HepG2 (cell line): ENCODE measurements at regions not wholly inside any gene's neighbourhood (a gene's known extent, or its start where the extent isn't known, plus 50 kb on each side); places are given as distances from the start of the nearest gene placed in this dataset.

Experiments used
- ATAC-seq: fragments of 200-7000 bp; cut with Tn5 transposase; 3 replicates; pipeline ENCODE4 v1.9.1; 2020; ENCODE audit warnings: mild to moderate bottlenecking, moderate library complexity
- BruUV-seq: library from RNA; stranded (reverse); fragments of 400-500 nt; replicated peaks from 2 replicates; lab custom pipeline; 2021; lab: Mats Ljungman, UMichigan
- CTCF ChIA-PET: fragments of 300-600 bp; formaldehyde crosslinking; extraction: SDS; loops from one replicate; lab custom pipeline; 2021; ENCODE audit warnings: low total read pairs, inconsistent platforms, low intra/inter-chr PET ratio; lab: Yijun Ruan, JAX
- POLR2A ChIA-PET: fragments of 350-600 bp; sonication (Branson Sonifier 250); formaldehyde crosslinking; loops from one replicate; lab custom pipeline; 2020; ENCODE audit warnings: antibody characterized with exemption, inconsistent platforms; lab: Yijun Ruan, JAX
- DNase-seq: peaks from one replicate; pipeline ENCODE4 v3.0.0-alpha.2; 2015; ENCODE audit warnings: low spot score
- FAIRE-seq: peaks from 3 replicates; lab custom pipeline; 2011; peaks lifted over from hg19 to GRCh38; lab: Jason Lieb, UNC
- H2AFZ ChIP-seq: one replicate; pipeline ENCODE4 v1.6.1; 2011; ENCODE audit warnings: low read length, inconsistent platforms
- H3K27ac ChIP-seq: fragments of 300-600 bp; 3 replicates; pipeline ENCODE4 v1.8.0; 2011; ENCODE audit warnings: mixed run types, mild to moderate bottlenecking, mixed read lengths, low read length, inconsistent platforms; ENCODE audit not compliant: insufficient read depth; ENCODE audit errors: extremely low read length
- H3K27me3 ChIP-seq, 2 experiments: fragments of 200-600 bp in 1 of 2; 2 replicates in 1 of 2; 3 replicates in 1 of 2; pipeline versions ENCODE4 v1.6.0 to v1.8.0; 2011; ENCODE audit warnings: low read length in 2 of 2, mild to moderate bottlenecking in 2 of 2, moderate library complexity in 2 of 2, inconsistent platforms in 1 of 2; ENCODE audit not compliant: insufficient read depth in 2 of 2, control insufficient read depth in 1 of 2
- H3K36me3 ChIP-seq, 2 experiments: fragments of 200-600 bp in 1 of 2; replicated peaks in 1 of 2; 2 replicates in 1 of 2; 3 replicates in 1 of 2; pipeline versions ENCODE4 v1.5.1 to v1.8.0; 2011; ENCODE audit warnings: low read length in 2 of 2, inconsistent platforms in 1 of 2; ENCODE audit not compliant: insufficient read depth in 2 of 2, control insufficient read depth in 1 of 2
- H3K4me1 ChIP-seq: 2 replicates; pipeline ENCODE4 v1.5.1; 2012; ENCODE audit warnings: low read length, inconsistent platforms; ENCODE audit not compliant: insufficient read depth
- H3K4me2 ChIP-seq: 2 replicates; pipeline ENCODE4 v1.6.0; 2011; ENCODE audit warnings: low read depth, low read length, inconsistent platforms
- H3K4me3 ChIP-seq, 3 experiments: fragments of 200-600 bp in 1 of 3; sonication (generic), shearing (Covaris generic) in 1 of 3; replicated peaks in 1 of 3; 2 replicates each; pipeline ENCODE4 v1.5.1; 2011 to 2016; ENCODE audit warnings: low read length in 3 of 3, inconsistent platforms in 2 of 3, low read depth in 2 of 3, mild to moderate bottlenecking in 2 of 3, control low read depth in 1 of 3, mixed read lengths in 1 of 3; ENCODE audit not compliant: insufficient read depth in 1 of 3
- H3K79me2 ChIP-seq: one replicate; pipeline ENCODE4 v1.6.1; 2011; ENCODE audit warnings: low read length, inconsistent platforms; ENCODE audit not compliant: insufficient read depth
- H3K9ac ChIP-seq: 2 replicates; pipeline ENCODE4 v1.6.0; 2011; ENCODE audit warnings: mild to moderate bottlenecking, low read depth, low read length, inconsistent platforms; ENCODE audit not compliant: insufficient read depth
- H3K9me3 ChIP-seq: 2 replicates; pipeline ENCODE4 v1.5.1; 2012; ENCODE audit warnings: mild to moderate bottlenecking, low read length
- H4K20me1 ChIP-seq: 2 replicates; pipeline ENCODE4 v1.6.0; 2011; ENCODE audit warnings: inconsistent platforms, mild to moderate bottlenecking, low read length, moderate library complexity; ENCODE audit not compliant: insufficient read depth
- ARNT2 ChIP-seq: sonication (generic); formaldehyde crosslinking; IDR thresholded peaks from 2 replicates; pipeline ENCODE4 v1.8.0; 2022; ENCODE audit warnings: mild to moderate bottlenecking, low read depth, missing genetic modification reagents, moderate library complexity
- BORCS8-MEF2B ChIP-seq: sonication (generic); formaldehyde crosslinking; IDR thresholded peaks from 2 replicates; pipeline ENCODE4 v1.8.0; 2022; ENCODE audit warnings: mild to moderate bottlenecking, missing genetic modification reagents
- FOSL2 ChIP-seq: sonication (generic); formaldehyde crosslinking; IDR thresholded peaks from 2 replicates; pipeline ENCODE4 v1.4.0; 2020; ENCODE audit warnings: missing genetic modification reagents
- KDM2A ChIP-seq: sonication (generic); formaldehyde crosslinking; IDR thresholded peaks from 2 replicates; pipeline ENCODE4 v1.4.0; 2020; ENCODE audit warnings: low read depth, missing genetic modification reagents, borderline replicate concordance
- MNT ChIP-seq: fragments of 450-650 bp; IDR thresholded peaks from 2 replicates; pipeline ENCODE4 v1.6.1; 2016
- NR0B2 ChIP-seq: sonication (generic); formaldehyde crosslinking; IDR thresholded peaks from 2 replicates; pipeline ENCODE4 v1.4.0; 2020; ENCODE audit warnings: mild to moderate bottlenecking, missing genetic modification reagents
- PCBP2 ChIP-seq: fragments of 200-400 bp; formaldehyde crosslinking; optimal IDR thresholded peaks from 2 replicates; pipeline ENCODE3; 2018; ENCODE audit warnings: low read length, low read depth; ENCODE audit not compliant: poor library complexity, severe bottlenecking
- RBFOX2 ChIP-seq: fragments of 200-400 bp; formaldehyde crosslinking; IDR thresholded peaks from 2 replicates; pipeline ENCODE4 v1.6.1; 2017; ENCODE audit warnings: low read depth, mild to moderate bottlenecking, low read length
- SALL1 ChIP-seq: sonication (generic); formaldehyde crosslinking; IDR thresholded peaks from 2 replicates; pipeline ENCODE4 v1.8.0; 2022; ENCODE audit warnings: mild to moderate bottlenecking, missing genetic modification reagents
- SOX5 ChIP-seq: IDR thresholded peaks from 2 replicates; pipeline ENCODE4 v1.6.1; 2016; ENCODE audit warnings: borderline replicate concordance
- SPEN ChIP-seq: sonication (generic); formaldehyde crosslinking; IDR thresholded peaks from 2 replicates; pipeline ENCODE4 v1.5.1; 2020; ENCODE audit warnings: low read depth, mild to moderate bottlenecking, missing genetic modification reagents
- STAG1 ChIP-seq: sonication (generic); formaldehyde crosslinking; IDR thresholded peaks from 2 replicates; pipeline ENCODE4 v1.4.0; 2020; ENCODE audit warnings: missing genetic modification reagents
- ZBTB26 ChIP-seq: IDR thresholded peaks from 2 replicates; pipeline ENCODE4 v1.6.1; 2016; ENCODE audit warnings: missing compliant biosample characterization, missing genetic modification reagents, borderline replicate concordance
- ZNF20 ChIP-seq: sonication (generic); formaldehyde crosslinking; IDR thresholded peaks from 2 replicates; pipeline ENCODE4 v1.4.0; 2020; ENCODE audit warnings: mild to moderate bottlenecking, moderate library complexity, missing genetic modification reagents
- ZNF501 ChIP-seq: sonication (generic); formaldehyde crosslinking; IDR thresholded peaks from 2 replicates; pipeline ENCODE4 v1.5.1; 2020; ENCODE audit warnings: mild to moderate bottlenecking, moderate library complexity, missing genetic modification reagents
- ZNF598 ChIP-seq: sonication (generic); formaldehyde crosslinking; IDR thresholded peaks from 2 replicates; pipeline ENCODE4 v1.5.1; 2020; ENCODE audit warnings: mild to moderate bottlenecking, missing genetic modification reagents, borderline replicate concordance
- ZNF660 ChIP-seq: sonication (generic); formaldehyde crosslinking; IDR thresholded peaks from 2 replicates; pipeline ENCODE4 v1.5.1; 2020; ENCODE audit warnings: mild to moderate bottlenecking, low read depth, missing genetic modification reagents, borderline replicate concordance
- WGBS: methylation state at CpG from one replicate; pipeline ENCODE4 v1.1.6; 2017; ENCODE audit warnings: low lambda C conversion rate; 5-methylcytosine and 5-hydroxymethylcytosine counted together
- in situ Hi-C: cut with HindIII; loops from 2 replicates; pipeline ENCODE4 v1.10.0; 2017; ENCODE audit warnings: low pct_unique_long_range_greater_than_20kb; ENCODE audit not compliant: extremely low pct_ligation_motif_present
- intact Hi-C: fragments of 100-400 bp; cut with micrococcal nuclease; formaldehyde crosslinking; loops from one replicate; pipeline ENCODE4 v1.10.0; 2022; ENCODE audit not compliant: unreplicated experiment

GRCh38 chr6:16964553-16965499 is 137.0 kb upstream of the STMND1 start:
- Histone ChIP-seq H3K79me2 (no peaks in the 10 kb centered on the region), H3K9ac (no peak overlapping the region), H4K20me1 (no peaks in the 10 kb centered on the region), H3K27me3 (peaks cover 0 to 21% of the 10 kb centered on the region in 2 experiments; a peak in 2 of 5 replicates), H3K4me1 (peaks cover 6% of the 10 kb centered on the region), H3K9me3 (no peaks in the 10 kb centered on the region), H3K27ac (no peak overlapping the region), H3K4me2 (peak overlapping the region; percentile 66), H2AFZ (peak overlapping the region; percentile 6), H3K4me3 (peak overlapping the region in 1 of 3 experiments; percentile 32; a peak in 2 of 6 replicates), H3K36me3 (no peaks in the 10 kb centered on the region)
- ChIA-PET POLR2A (no interaction called here), CTCF (interaction anchor here (0.9 to 2.9 kb wide), 4 partner anchors 10 to 679 kb away, joined by 3 to 17 read pairs (median 6); no protein-coding TSS in a partner anchor)
- peak; percentile 99 for ATAC-seq
- DNase-seq, result peak; percentile 67
- no TSS peak for BruUV-seq
- intact Hi-C loops (loop anchor here (1.0 to 5.0 kb wide), 5 partner anchors 194 to 678 kb away; no protein-coding TSS in a partner anchor), in situ Hi-C loops (loop anchor here (5.0 to 25.0 kb wide), 3 partner anchors 198 to 628 kb away; no protein-coding TSS in a partner anchor)
- peak; percentile 60 for FAIRE-seq
- WGBS, result 14% methylated on average over 21 of the region's 21 CpGs
- TF ChIP-seq SPEN (CRISPR knock-in tag), result 0 out of 2 replicates have a peak, but pooled peaks have one; percentile 21
- no peak for TF ChIP-seq ARNT2 (CRISPR knock-in tag)
- TF ChIP-seq ZNF660 (CRISPR knock-in tag), result no peak
- TF ChIP-seq FOSL2 (CRISPR knock-in tag), result peak; percentile 44; the same call in 1 of the 2 replicates
- TF ChIP-seq SOX5, result no peak
- peak; percentile 80 for TF ChIP-seq KDM2A
- peak; percentile 94 for TF ChIP-seq STAG1 (CRISPR knock-in tag)
- TF ChIP-seq NR0B2, result no peak
- TF ChIP-seq PCBP2, result no peak
- 0 out of 2 replicates have a peak, but pooled peaks have one; percentile 38 for TF ChIP-seq ZNF598 (CRISPR knock-in tag)
- no peak for TF ChIP-seq MNT
- no peak for TF ChIP-seq ZNF20 (CRISPR knock-in tag)
- peak; percentile 74; the same call in 1 of the 2 replicates for TF ChIP-seq SALL1
- TF ChIP-seq RBFOX2, result no peak
- peak; percentile 41; the same call in 1 of the 2 replicates for TF ChIP-seq BORCS8-MEF2B
- peak; percentile 49; the same call in 1 of the 2 replicates for TF ChIP-seq ZNF501 (CRISPR knock-in tag)
- TF ChIP-seq ZBTB26, result peak; percentile 61; the same call in 1 of the 2 replicates
